ENCODE measurements at regions not wholly inside any gene's neighbourhood (a gene's known extent, or its start where the extent isn't known, plus 50 kb on each side); places are given as distances from the start of the nearest gene placed in this dataset.

DNA sequence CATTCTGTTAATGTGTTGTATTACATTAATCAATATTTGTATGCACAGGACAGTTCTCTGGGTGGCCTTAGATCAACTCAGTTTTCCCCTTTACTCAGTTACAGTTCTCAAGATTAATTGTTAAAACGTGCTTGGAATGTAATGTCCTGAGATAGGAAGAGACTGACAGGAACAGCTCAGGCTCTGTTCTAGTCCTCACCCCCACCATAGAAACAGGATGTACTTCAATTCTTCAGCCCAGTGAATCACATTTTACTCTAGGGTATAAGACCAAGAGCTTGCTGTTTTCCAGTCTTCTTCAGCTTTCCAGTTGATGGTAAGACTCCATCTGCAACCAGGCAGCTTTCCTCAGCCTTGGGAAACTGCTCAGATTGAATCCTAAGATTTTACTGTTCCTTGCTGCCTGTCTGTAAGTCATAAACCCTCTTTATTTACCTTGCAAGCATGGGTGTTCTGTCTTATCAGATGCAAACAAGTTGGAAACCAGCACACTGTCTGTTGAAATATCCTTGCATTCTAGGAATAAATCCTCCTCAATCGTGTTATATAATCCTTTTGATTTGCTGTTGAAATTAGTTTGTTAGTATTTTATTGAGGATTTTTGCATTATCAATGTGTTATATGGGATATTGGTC is 836.9 kb upstream of the PCDH9 start:
- Histone ChIP-seq H3K27ac (ENCODE audit: insufficient read depth, low read depth, low read length, poor library complexity, severe bottlenecking) (no peak overlapping the region), H3K4me1 (ENCODE audit: control insufficient read depth, insufficient read depth, low read length) (no peaks in the 10 kb centered on the region), H3K27me3 (ENCODE audit: control insufficient read depth, insufficient read depth, low read length, poor library complexity, severe bottlenecking) (no peaks in the 10 kb centered on the region), H3K9me3 (ENCODE audit: control insufficient read depth, low read length) (no peaks in the 10 kb centered on the region), H3K36me3 (ENCODE audit: control insufficient read depth, insufficient read depth, low read length) (no peaks in the 10 kb centered on the region), H3K4me3 (ENCODE audit: insufficient read depth, low read depth, low read length) (no peak overlapping the region)
- 83 to 93% methylated on average over 2 of the region's 2 CpGs for WGBS, 2 experiments

- Histone ChIP-seq H3K27me3 (ENCODE audit: control insufficient read depth, insufficient read depth, low read length, poor library complexity, severe bottlenecking) (no peaks in the 10 kb centered on the region), H3K9me3 (ENCODE audit: control insufficient read depth, low read length) (no peaks in the 10 kb centered on the region), H3K4me3 (ENCODE audit: insufficient read depth, low read depth, low read length) (no peak overlapping the region), H3K4me1 (ENCODE audit: control insufficient read depth, insufficient read depth, low read length) (no peaks in the 10 kb centered on the region), H3K36me3 (ENCODE audit: control insufficient read depth, insufficient read depth, low read length) (no peaks in the 10 kb centered on the region), H3K27ac (ENCODE audit: insufficient read depth, low read depth, low read length, poor library complexity, severe bottlenecking) (no peak overlapping the region)
- 79 to 88% methylated on average over 4 of the region's 4 CpGs for WGBS, 2 experiments
Measured at GRCh38 chr13:68064001-68064770, 834.0 kb upstream of the PCDH9 start.

GRCh38 chr13:68063181-68063580 is 833.0 kb upstream of the PCDH9 start:
- Histone ChIP-seq H3K4me1 (ENCODE audit: control insufficient read depth, insufficient read depth, low read length) (no peaks in the 10 kb centered on the region), H3K36me3 (ENCODE audit: control insufficient read depth, insufficient read depth, low read length) (no peaks in the 10 kb centered on the region), H3K4me3 (ENCODE audit: insufficient read depth, low read depth, low read length) (no peak overlapping the region), H3K27ac (ENCODE audit: insufficient read depth, low read depth, low read length, poor library complexity, severe bottlenecking) (no peak overlapping the region), H3K27me3 (ENCODE audit: control insufficient read depth, insufficient read depth, low read length, poor library complexity, severe bottlenecking) (no peaks in the 10 kb centered on the region), H3K9me3 (ENCODE audit: control insufficient read depth, low read length) (no peaks in the 10 kb centered on the region)
- WGBS, 2 experiments = 100% methylated on average over 1 of the region's 1 CpG; no CpG with 5 or more reads in 1 of the 2 experiments

- Histone ChIP-seq H3K27ac (ENCODE audit: insufficient read depth, low read depth, low read length, poor library complexity, severe bottlenecking) (no peak overlapping the region), H3K9me3 (ENCODE audit: control insufficient read depth, low read length) (no peaks in the 10 kb centered on the region)
Measured at GRCh38 chr13:68057836-68058235, 827.7 kb upstream of the PCDH9 start.

DNA sequence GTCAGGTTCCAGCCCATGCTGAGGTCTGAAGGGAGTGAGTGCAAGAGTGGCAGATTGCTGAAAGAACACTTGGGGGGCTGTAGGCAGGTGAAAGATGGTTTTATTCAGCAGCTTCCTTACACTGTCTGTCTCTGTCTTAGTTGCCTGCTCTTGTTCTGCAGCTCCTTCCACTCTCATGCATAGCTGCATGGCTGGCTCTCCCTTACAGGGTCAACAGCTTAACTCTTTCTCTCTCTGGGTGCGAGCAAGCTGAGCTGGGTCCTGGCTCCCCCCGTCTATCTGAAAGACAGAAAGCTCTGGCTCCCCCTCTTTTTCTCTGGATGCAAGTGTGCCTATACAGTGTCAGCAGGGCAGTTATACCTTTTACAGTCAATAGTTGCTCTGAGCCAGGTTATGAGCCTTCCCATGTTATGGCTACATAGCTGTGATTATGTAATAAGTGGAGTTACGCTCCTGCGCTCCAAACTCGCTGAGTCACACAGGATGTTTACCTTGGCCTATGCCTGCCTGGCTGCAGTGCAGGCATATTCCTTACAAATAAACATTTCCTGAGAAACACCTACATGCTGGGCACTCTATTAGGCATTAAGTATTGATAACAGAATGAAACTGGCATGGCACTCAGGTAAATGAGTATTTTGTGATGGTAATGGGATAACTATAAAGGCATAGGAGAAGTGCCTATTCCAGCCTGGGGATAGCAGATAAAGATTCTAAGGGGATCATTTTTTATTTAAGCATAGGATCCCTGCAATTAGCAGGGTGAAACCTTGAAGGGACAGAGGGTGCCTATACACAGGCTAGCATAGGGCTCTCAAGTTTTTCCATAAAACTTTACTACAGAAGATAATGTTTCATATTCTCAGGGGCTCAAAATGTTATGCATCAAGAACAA is 826.9 kb upstream of the PCDH9 start:
- H3K27ac ChIP-seq (ENCODE audit: insufficient read depth, low read depth, low read length, poor library complexity, severe bottlenecking) = no peak overlapping the region
- 92 to 96% methylated on average over 5 of the region's 5 CpGs for WGBS, 2 experiments

More at GRCh38 chr13:68057836-68058235, 827.7 kb upstream of the PCDH9 start:
- H3K36me3 ChIP-seq (ENCODE audit: control insufficient read depth, insufficient read depth, low read length) = no peaks in the 10 kb centered on the region
- no peak overlapping the region for H3K4me3 ChIP-seq (ENCODE audit: insufficient read depth, low read depth, low read length)
- no peaks in the 10 kb centered on the region for H3K27me3 ChIP-seq (ENCODE audit: control insufficient read depth, insufficient read depth, low read length, poor library complexity, severe bottlenecking)
- no peaks in the 10 kb centered on the region for H3K4me1 ChIP-seq (ENCODE audit: control insufficient read depth, insufficient read depth, low read length)

DNA sequence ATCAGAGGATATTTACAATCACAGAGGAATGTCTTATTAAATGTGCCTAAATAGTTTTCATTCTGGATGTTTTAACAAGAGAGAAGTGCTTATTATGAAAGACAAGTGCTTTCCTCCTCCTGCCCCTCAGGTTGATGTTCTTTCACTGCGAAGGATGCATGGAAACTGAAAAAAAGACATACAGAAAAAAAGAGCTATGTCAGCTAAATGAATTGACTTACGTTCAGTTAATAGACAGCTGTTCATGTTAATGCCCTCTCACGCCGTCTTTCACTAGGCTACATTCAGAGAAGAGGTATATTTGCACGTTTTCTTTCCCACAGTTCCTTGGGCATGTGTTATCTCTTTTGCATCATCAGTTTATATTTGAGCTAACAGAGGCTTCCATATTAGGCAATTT is 821.8 kb upstream of the PCDH9 start:
- WGBS, 2 experiments = 94 to 96% methylated on average over 5 of the region's 5 CpGs
- H3K36me3 ChIP-seq (ENCODE audit: control insufficient read depth, insufficient read depth, low read length) = no peaks in the 10 kb centered on the region
- no peaks in the 10 kb centered on the region for H3K9me3 ChIP-seq (ENCODE audit: control insufficient read depth, low read length)
- H3K4me3 ChIP-seq (ENCODE audit: insufficient read depth, low read depth, low read length) = no peak overlapping the region
- no peak overlapping the region for H3K27ac ChIP-seq (ENCODE audit: insufficient read depth, low read depth, low read length, poor library complexity, severe bottlenecking)
- no peaks in the 10 kb centered on the region for H3K27me3 ChIP-seq (ENCODE audit: control insufficient read depth, insufficient read depth, low read length, poor library complexity, severe bottlenecking)
- no peaks in the 10 kb centered on the region for H3K4me1 ChIP-seq (ENCODE audit: control insufficient read depth, insufficient read depth, low read length)

More for the DNA sequence above, 826.9 kb upstream of the PCDH9 start:
- H3K36me3 ChIP-seq (ENCODE audit: control insufficient read depth, insufficient read depth, low read length) = no peaks in the 10 kb centered on the region
- H3K4me3 ChIP-seq (ENCODE audit: insufficient read depth, low read depth, low read length) = no peak overlapping the region
- no peaks in the 10 kb centered on the region for H3K27me3 ChIP-seq (ENCODE audit: control insufficient read depth, insufficient read depth, low read length, poor library complexity, severe bottlenecking)
- H3K4me1 ChIP-seq (ENCODE audit: control insufficient read depth, insufficient read depth, low read length) = no peaks in the 10 kb centered on the region
- H3K9me3 ChIP-seq (ENCODE audit: control insufficient read depth, low read length) = no peaks in the 10 kb centered on the region

- Histone ChIP-seq H3K36me3 (ENCODE audit: control insufficient read depth, insufficient read depth, low read length) (no peaks in the 10 kb centered on the region), H3K27ac (ENCODE audit: insufficient read depth, low read depth, low read length, poor library complexity, severe bottlenecking) (no peak overlapping the region), H3K27me3 (ENCODE audit: control insufficient read depth, insufficient read depth, low read length, poor library complexity, severe bottlenecking) (no peaks in the 10 kb centered on the region), H3K9me3 (ENCODE audit: control insufficient read depth, low read length) (no peaks in the 10 kb centered on the region), H3K4me1 (ENCODE audit: control insufficient read depth, insufficient read depth, low read length) (no peaks in the 10 kb centered on the region), H3K4me3 (ENCODE audit: insufficient read depth, low read depth, low read length) (no peak overlapping the region)
- 71 to 90% methylated on average over 1 of the region's 1 CpG for WGBS, 2 experiments
Measured at GRCh38 chr13:68050761-68051160, 820.6 kb upstream of the PCDH9 start.

- no peaks in the 10 kb centered on the region for H3K36me3 ChIP-seq (ENCODE audit: control insufficient read depth, insufficient read depth, low read length)
- H3K9me3 ChIP-seq (ENCODE audit: control insufficient read depth, low read length) = no peaks in the 10 kb centered on the region
- no peaks in the 10 kb centered on the region for H3K4me1 ChIP-seq (ENCODE audit: control insufficient read depth, insufficient read depth, low read length)
- H3K27me3 ChIP-seq (ENCODE audit: control insufficient read depth, insufficient read depth, low read length, poor library complexity, severe bottlenecking) = no peaks in the 10 kb centered on the region
- no peak overlapping the region for H3K27ac ChIP-seq (ENCODE audit: insufficient read depth, low read depth, low read length, poor library complexity, severe bottlenecking)
- no peak overlapping the region for H3K4me3 ChIP-seq (ENCODE audit: insufficient read depth, low read depth, low read length)
- 92 to 98% methylated on average over 3 of the region's 3 CpGs for WGBS, 2 experiments
Measured at GRCh38 chr13:68048802-68049359, 818.7 kb upstream of the PCDH9 start.

DNA sequence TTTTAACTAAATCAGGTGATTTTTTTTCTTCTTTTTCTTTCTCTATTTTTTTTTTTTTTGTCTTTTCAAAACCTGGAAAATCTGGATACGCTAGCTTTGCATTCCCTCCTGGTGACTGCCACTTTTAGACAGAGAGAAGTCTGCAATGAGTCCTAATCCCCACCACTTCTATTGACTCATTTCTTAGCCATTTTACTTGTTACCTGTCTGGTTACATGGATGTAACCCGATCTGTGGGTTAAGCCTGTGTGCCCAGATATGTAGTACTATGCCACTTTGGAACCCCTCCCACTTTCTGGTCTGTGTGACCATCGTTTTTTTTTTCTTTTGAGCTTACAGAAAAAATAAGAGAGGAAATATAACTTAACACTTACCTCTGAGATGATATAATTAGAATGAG is 817.8 kb upstream of the PCDH9 start:
- Histone ChIP-seq H3K4me3 (ENCODE audit: insufficient read depth, low read depth, low read length) (no peak overlapping the region), H3K36me3 (ENCODE audit: control insufficient read depth, insufficient read depth, low read length) (no peaks in the 10 kb centered on the region), H3K9me3 (ENCODE audit: control insufficient read depth, low read length) (no peaks in the 10 kb centered on the region), H3K4me1 (ENCODE audit: control insufficient read depth, insufficient read depth, low read length) (no peaks in the 10 kb centered on the region), H3K27me3 (ENCODE audit: control insufficient read depth, insufficient read depth, low read length, poor library complexity, severe bottlenecking) (no peaks in the 10 kb centered on the region), H3K27ac (ENCODE audit: insufficient read depth, low read depth, low read length, poor library complexity, severe bottlenecking) (no peak overlapping the region)
- 90 to 92% methylated on average over 2 of the region's 3 CpGs for WGBS, 2 experiments

DNA sequence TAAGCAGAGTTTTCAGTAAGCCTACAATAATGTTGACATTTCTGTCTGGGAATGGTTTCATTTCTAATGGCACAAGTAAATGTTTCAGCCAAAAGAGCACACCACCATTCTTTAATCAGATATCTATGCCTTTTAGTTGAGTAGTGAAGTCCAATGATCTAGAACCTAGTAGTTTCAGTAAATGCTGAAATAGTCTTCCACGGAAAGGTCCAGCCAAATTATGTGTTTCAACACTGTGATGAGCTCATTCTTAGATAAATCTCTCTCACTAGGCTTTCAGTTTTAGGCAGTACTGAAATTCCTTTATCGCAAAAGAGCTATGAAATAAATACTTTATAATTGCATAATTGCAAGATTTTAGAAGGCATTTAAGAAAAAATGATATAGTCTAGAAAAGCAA is 816.8 kb upstream of the PCDH9 start:
- no peaks in the 10 kb centered on the region for H3K27me3 ChIP-seq (ENCODE audit: control insufficient read depth, insufficient read depth, low read length, poor library complexity, severe bottlenecking)
- H3K27ac ChIP-seq (ENCODE audit: insufficient read depth, low read depth, low read length, poor library complexity, severe bottlenecking) = no peak overlapping the region
- no peaks in the 10 kb centered on the region for H3K36me3 ChIP-seq (ENCODE audit: control insufficient read depth, insufficient read depth, low read length)
- no peaks in the 10 kb centered on the region for H3K4me1 ChIP-seq (ENCODE audit: control insufficient read depth, insufficient read depth, low read length)
- no peaks in the 10 kb centered on the region for H3K9me3 ChIP-seq (ENCODE audit: control insufficient read depth, low read length)
- no peak overlapping the region for H3K4me3 ChIP-seq (ENCODE audit: insufficient read depth, low read depth, low read length)
- WGBS, 2 experiments = 95 to 100% methylated on average over 1 of the region's 2 CpGs
